A549 (cell line): ENCODE measurements at regions not wholly inside any gene's neighbourhood (a gene's known extent, or its start where the extent isn't known, plus 50 kb on each side); places are given as distances from the start of the nearest gene placed in this dataset.

Experiments used
- CHD4 ChIP-seq: fragments of 200-600 bp; sonication (generic); IDR thresholded peaks from 2 replicates; pipeline ENCODE4 v1.6.1; 2016; ENCODE audit warnings: antibody characterized with exemption, mild to moderate bottlenecking, borderline replicate concordance
- POLR2A ChIP-seq: IDR thresholded peaks from 2 replicates; pipeline ENCODE4 v1.6.1; 2012; ENCODE audit warnings: mild to moderate bottlenecking, low read length

DNA sequence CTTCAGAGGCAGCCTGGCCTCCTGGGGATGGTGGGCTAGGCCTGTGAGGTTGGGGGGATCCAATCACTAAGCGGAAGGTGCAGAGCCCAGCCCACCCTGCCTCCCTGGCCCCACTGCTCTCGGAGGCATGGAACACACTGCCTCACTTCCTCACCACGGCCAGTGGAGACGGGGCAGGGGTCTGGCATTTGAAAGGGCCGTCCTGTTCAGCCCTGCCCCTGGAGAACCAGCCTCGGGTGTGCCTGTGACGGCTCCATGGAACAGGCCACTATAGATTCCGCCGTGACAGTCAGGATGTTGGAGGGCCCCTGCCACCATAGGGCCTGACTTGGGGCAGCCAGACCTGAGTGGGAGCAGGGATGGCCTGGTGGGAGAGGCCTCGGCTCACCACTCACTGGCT, 110.2 kb downstream of the DACT2 start:
- no peak for TF ChIP-seq POLR2A
- TF ChIP-seq CHD4 = no peak
